DMS153 treated with DMSO at 0.1 percent for 48 hours (cell line): ENCODE measurements at regions not wholly inside any gene's neighbourhood (a gene's known extent, or its start where the extent isn't known, plus 50 kb on each side); places are given as distances from the start of the nearest gene placed in this dataset.

Experiments used
- DNase-seq: peaks from one replicate; lab custom pipeline; 2025; ENCODE audit not compliant: unreplicated experiment; lab: John Stamatoyannopoulos, UW

DNA sequence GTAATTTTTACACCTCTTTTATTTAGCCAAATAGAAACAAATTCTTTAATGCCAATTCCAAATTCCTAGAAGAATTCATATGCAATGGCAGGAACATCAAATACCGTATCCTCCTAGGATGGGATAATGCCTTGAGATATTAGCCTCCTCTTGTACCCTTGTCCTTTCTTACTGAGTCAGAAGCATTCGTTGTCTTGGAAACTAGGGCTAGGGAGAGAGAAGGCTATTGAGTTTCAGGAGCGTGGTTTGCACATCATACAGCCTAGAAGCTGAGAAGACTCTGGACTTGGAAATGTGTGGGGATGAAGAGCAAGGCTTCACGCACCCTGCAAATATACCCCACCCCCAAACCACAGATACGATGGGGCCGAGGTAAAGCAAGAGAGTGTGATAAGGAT lies 300.7 kb downstream of the SP3 start:
- DNase-seq, result no peak

DNA sequence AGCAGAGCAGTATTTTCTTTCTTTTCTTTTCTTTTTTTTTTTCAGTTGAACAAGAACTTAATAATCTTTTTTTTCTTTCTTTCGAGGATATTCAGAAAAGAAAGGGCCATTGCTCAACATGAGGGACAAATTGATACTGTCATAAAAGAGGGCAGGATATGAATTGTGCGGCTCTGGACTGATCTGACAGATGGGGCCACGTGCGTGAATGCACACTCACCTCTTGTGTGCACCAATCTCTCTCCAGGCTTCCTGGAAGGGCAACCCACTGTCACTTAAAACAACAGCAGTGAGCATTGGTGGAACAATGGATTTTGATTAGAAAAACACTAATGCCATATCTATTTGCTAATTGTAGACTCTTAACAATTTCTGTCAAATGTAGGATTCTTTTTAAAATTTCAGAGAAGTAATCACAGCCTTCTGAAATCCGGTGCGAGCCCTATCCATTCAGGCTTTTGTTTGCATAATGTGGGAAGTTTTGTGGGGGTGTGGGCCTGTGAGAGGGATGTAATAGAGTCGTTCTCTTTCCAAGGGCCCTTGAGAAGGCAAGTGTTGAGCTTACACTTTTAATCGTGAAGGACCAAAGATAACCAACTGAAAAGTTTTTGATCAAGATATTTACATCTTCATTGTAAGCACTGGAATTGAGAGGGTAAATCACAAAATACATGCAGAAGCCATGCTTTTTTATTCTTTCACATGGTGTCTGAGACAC lies 298.8 kb downstream of the SP3 start:
- no peak for DNase-seq

DNA sequence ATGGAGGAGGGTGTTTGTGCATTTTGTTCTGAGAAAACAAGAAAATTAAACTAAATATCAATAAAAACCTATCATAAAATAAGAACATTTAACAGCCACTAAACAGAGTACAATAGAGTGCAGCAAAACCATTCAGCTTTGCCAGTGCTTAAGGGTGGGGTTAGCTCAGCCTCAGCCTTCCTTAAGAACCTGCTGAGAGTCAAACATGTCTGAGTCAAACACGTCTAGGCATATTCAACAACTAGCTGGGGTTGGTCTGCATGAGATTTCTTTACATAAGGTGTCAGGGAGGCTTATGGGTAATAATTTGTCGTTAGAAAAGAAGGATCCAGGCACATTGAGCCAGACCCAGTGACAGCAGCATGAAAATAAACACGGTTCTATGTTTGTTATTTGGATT lies 298.2 kb downstream of the SP3 start:
- DNase-seq, result no peak

DNA sequence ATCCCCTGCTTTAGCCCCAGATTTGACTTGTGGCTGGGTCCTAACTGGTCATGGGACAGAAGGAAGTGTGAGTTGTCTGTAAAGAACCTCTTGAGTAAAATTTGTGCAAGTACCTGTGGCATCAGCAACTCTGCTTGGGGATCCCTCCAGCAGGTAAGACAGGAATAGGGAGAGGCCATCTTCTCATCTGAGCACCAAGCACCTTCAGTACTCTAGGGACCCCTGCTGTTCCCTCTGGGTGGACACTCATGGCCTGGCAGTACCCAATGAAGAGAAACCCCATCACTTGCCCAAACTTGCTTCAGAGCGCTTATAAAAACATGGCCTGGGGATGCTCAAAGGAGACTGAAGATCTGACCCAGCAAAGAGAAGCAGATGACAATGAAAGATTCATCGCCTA lies 297.8 kb downstream of the SP3 start:
- no peak for DNase-seq

DNA sequence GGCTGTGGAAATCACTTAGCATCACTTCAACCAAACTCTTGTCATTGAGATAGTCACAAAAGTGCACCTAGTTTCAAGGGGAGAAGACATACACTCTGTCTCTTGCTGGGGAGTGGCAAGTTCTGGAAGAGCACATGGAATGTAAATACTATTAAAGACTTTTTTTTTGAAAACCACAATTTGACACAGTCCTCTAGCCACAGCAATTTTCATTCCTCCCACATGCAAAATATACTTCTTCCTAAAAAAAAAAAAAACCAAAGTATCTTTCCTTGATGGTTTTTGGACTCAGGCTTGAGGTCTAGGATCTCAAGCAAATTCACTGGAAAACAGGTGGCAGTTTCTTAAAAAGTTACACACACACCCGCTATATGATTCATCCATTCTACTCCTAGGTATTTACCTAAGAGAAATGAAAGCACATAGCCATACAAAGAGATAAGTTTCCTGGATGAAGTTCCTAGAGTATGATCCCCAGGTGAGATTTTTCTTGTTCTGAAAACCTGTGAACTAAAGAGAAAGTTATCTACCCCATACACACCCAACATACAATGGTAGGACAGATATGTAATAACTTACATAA lies 295.8 kb downstream of the SP3 start:
- no peak for DNase-seq

DNA sequence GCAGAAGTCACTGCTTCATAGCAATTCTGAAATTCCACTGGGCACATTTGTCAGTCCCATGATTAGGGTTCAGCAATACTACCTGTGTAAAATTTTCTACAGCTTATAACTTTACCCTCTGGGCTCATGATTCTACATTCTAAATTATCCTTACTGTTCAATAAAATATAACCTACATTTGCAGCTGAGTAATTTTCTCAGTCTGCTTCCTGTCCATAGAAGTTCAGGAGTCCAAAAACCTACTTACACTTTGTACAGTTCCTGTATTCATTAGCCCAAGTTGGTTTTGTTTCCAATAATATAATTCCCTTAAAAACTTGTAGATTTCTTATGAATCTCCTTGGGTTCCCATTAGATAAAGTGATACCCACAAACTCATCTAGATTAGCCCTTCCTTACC lies 295.3 kb downstream of the SP3 start:
- no peak for DNase-seq

DNA sequence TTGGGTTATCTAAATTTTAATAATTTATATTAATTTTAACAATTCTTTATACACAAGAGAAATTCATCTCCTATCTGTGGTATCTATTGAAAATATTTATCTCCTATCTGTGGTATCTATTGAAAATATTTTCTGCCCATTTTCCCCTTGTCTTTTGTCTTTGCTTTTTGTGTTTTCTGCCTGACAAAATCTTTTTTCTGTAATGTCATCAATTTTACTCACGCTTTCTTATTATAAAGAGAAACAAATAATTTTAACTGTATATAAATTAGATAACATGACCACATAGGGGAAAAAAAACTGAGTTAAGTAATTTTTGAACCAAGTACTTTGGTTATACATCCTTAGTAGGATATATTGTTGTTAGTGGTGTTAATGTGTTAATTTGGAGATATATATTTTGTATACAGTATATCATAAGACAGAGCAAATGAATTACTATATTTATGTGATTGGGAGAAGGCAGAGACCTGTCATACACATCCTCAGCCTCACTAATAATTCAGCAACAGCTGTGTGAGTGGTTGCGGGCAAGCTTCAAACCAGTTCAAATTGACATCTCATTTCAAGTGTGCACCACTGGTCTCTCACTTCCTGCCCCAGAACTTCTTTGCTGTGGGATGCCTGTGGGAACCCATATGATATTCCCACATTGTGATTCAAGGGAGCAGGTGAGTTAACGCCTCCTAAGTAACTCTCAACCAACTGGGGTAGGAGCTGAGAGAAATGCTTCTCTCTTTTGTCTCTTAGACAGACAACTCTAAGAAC lies 292.4 kb downstream of the SP3 start:
- DNase-seq, result no peak

DNA sequence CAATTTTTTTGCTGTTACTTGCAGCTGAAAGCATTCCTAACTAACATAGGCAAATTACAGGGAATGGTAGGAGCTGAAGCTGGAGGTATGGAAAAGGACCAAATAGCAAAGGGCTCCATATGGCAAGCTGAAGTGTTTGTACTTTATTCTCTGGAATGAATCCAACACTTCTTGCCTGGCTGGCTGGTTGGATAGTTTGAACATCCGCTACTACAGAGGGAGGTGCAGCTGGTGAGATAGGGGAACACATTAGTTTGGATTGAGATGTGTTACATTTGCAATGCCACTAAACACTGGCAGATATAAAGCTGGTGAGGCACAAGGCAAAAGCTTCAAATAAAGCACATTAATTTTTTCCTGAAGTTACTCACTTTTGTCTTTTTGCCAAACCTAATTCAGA lies 291.5 kb downstream of the SP3 start:
- DNase-seq, result peak; percentile 9

DNA sequence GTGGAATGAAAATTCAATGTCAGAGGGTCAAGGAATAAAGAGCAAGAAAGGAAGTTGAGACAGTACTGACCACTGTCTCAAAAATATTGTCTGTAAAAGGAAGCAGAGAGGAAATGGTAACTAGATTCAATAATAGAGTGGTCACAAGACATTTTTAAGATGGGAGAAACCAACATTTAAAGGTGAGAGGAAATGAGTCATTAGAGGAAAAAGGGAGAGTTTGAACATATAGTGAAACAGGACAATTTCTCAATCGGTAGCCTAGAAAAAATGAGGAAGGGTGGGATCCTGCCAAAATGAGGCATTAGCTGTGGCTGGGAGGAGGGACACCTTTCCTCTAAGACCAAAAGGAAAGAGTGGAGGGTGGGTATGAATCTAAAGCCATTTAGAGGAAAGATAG lies 288.5 kb downstream of the SP3 start:
- DNase-seq, result no peak

DNA sequence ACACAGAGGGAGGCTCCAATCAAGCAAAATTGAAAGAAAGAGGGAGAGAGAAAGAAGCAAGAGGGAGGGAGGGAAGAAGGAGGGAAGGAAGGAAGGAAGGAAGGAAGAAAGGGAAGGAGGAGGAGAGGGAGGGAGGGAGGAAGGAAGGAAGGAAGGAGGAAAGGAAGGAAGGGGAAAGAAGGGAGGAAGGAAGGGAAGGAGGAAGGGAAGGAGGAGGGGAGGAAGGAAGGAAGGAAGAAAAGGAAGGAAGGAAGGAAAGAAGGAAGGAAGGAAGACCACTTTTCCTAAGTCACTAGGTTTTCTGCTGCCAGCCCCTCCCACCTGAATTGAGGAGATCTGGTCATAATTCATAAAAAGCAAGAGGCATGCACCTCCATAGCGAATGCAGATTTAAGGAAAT lies 287.0 kb downstream of the SP3 start:
- DNase-seq, result no peak

DNA sequence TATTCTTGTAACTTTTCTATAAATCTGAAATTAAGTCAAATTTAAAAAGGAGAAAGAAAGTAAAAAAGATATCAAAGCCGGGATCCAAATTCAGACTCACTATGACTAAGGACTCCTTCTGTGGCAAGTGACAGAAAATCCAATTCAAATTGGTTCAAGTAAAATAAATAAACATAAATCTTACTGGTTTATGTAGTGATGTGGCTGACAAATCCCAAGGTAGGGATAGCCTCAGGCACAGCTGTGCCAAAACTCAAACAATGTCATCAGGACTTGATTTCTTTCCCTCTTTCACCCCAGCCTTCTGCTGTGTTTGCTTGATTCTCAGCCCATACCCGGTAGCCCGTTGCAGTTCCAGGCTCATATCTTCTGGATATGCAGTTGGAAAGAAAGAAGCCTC lies 284.6 kb downstream of the SP3 start:
- no peak for DNase-seq

DNA sequence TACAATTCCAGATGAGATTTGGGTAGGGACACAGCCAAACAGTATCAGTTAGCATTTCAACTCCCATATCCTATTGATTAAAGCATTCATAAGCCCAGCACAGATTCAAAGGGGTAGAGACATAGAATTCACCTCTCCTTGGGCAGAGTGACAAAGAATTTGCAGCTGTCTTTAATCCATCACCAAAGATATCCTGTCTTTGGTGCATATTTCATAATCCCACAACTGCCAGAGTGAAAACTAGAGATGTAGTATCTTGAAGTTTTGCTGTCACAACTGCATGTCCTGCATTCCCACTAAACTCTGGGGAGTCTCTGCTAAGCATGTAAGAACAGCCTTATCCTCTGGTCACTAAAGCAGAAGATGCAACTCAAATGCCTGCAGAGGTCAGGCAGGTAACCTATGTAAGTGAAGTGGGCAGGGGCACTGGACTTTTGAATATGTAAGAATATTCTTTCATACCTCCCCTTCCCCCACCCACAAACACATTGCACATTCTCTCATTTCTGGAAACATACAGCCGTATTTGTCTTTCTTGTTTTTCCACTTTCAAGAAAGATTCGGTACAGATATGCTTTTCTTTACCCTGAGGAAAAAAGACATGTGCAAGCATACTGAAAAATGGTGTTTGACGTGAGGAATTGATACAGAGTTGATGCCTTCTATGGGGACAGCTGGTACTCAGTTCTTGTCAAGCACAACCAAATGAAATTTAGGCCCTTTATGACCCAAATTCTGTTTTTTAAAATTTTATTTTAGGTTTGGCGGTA lies 283.1 kb downstream of the SP3 start:
- no peak for DNase-seq

DNA sequence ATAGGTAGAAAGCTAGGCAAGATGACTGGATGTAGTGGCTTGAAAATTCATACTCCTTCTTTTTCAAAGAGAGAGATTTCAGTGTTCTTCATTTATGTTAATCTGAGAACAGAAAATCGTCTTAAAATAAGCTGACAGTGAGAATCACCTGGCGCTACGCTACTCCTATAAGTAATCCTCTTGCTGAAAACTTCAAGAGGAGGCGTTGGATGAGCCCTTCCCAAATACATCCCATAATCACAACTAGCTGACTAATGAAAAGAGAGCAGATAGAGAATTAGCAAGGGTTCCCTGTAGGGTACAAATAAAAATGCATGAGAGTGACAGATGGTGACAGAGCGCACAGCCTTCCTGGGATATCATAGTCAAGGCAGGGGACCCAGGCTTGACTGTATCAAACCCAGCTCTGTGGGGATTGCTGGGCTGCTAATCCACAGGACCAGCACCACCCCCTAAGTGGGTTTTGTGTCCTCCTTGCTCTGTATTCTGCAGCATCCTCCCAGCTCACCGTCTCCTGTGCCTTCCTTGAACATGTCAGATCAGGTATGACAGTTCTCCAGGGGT lies 280.2 kb downstream of the SP3 start:
- no peak for DNase-seq

DNA sequence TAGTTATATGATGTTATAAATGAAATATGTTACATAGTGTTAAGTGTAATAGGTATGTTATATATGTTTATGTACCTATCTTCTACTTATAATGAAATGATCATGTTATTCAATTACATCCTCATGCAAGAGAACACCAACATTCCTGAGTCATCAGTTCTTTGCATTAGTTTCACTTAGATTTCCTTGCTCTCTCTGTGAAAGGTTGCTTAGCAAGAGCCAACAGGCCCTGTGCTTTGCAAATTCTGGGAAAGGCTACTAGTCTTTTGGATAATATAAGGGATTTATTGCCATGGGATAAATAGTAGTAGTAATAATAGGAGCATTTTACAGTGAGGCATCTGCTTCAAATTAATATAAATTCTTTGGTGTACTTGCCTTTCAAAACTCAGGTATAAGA lies 274.8 kb downstream of the SP3 start:
- DNase-seq, result no peak

DNA sequence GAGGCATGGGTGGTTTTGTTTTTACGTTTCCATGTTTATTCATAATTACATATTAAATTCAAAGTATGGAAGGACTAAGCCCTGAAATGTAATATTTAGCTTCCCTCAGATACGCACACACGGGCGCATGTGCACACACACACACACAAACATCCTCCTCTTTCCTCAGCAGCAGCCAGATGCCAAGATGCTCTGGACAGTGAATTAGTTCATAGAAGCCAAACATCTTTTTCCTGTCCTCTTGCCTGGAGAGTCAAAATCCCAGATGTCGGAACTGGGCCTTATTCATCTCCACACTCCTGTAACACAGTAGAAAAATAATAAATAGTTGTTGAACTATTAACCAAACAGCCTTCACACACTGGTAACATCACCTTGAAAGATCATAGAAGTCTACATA lies 273.1 kb downstream of the SP3 start:
- no peak for DNase-seq

DNA sequence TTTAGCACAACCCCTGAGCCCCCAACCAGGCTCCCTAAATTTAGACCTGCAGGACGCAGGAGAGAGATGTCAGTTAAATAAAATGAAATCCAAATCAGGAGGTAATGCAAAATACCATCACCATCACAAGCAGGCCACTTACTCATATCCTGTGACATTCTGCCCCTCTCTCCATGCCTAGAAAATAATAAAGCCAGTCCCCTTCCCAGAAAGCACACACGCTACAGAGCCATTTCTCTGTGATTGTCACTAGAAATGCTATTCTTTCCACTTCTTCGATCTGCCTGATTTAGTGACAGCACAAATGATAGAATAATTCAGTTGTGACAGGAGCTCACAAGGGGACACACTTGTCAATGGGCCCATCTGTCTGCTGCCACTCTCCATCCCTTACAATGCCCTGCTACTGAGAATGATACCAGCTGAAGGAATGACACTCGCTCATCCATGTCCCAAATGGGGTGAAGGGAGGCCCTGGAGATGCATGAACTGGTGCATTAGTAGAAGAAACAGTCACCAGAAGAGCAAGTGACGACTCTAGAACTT lies 272.1 kb downstream of the SP3 start:
- no peak for DNase-seq

DNA sequence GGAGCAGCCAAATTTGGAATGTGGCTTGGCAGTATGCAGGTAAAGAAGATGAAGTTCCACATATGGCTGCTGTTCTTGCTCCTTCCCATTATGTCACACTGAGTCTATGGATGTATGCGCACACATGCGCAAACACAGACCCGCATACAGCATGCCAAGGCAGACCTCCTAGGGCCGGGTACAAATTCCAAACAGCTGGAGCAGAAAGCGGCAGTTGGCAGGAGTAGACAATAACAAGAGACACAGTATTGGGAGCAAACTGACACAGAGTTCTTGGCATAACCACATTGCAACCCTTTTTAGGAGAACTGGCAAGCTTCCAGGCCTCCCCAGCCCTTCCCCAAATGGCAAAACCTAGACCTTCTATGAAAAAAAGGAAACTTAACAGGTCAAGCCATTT lies 268.9 kb downstream of the SP3 start:
- no peak for DNase-seq

DNA sequence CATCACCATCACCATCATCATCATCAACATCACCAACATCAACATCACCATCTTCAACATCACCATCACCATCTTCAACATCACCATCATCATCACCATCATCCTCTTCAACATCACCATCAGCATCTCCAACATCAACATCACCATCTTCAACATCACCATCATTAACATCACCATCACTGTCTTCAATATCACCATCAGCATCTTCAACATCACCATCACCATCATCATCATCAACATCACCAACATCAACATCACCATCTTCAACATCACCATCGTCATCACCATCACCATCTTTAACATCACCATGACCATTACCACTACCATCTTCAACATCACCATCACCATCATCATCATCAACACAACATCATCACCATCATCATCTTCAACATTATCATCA lies 267.2 kb downstream of the SP3 start:
- no peak for DNase-seq

DNA sequence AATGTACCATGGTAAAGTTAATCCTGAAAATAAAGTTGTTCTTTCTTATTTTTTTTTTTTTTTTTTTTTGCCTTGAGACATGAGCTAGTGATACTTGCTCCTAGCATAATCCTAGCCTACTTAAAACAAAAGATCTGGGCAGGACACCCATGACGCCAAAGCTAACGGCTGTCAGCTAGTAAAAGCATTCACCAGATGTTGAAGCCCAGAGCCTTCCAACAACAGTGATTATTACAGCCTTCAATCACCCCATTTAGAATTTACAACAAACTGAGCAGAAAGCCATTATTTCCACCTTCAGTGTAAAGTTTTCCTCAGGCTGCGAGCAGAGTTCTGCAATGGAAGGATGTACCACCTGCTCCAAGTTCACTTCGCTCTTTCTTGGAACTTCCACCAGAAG lies 259.5 kb downstream of the SP3 start:
- DNase-seq, result no peak

DNA sequence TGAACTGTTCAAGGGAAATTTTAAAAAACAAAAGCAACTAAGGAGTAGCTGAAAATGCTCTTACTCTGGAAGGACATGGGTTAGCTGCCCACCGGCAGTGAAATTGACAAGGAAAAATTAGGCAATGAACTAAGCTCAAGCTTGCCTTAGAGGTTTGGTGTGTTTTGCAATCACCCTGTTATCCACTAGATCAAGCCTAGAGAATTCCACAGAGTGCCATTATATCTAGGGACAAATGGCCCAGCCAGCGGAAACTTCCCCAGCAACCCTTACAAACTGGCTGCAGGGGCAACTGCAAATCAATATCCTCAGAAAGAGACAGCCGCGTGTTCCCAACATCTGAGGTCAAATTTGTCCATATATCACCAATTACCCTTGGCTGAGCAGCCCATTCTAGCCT lies 258.2 kb downstream of the SP3 start:
- DNase-seq, result no peak

DNA sequence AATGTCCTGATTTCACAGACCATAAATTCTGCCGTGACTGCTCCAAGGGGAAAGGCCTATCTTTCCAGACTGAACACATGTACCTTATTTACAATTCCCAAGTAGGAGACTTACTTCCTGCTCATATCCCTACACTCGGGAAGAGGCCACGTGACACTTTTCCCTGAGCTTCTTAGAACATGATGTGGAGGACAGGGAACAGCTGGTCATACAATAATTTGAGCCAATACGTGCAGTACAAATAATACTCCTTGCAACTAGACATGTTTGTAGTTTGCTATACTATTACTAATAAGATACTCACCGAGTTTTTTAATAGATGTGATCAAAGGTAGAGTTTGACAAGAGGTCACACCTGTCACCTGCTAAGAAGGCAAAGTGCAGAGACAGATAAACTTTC lies 256.4 kb downstream of the SP3 start:
- DNase-seq, result no peak
